ENCODE measurements at regions not wholly inside any gene's neighbourhood (a gene's known extent, or its start where the extent isn't known, plus 50 kb on each side); places are given as distances from the start of the nearest gene placed in this dataset.

- TF ChIP-seq CTCF (IDR thresholded peaks at IDR 0.05 in 4 of 5, conservative IDR thresholded peaks at IDR 0.05 in 1 of 5) (no peak), POLR2A (IDR thresholded peaks at IDR 0.05) (no peak)
Measured at GRCh38 chr12:23380419-23381100, 568.9 kb downstream of the SOX5 start.

All from gastrocnemius medialis (tissue), 4 donors.